Heart right ventricle (tissue), 16 donors: ENCODE measurements at regions not wholly inside any gene's neighbourhood (a gene's known extent, or its start where the extent isn't known, plus 50 kb on each side); places are given as distances from the start of the nearest gene placed in this dataset.

ENCODE experiments used
- ATAC-seq, 8 donors: fragments of 200-7000 bp; cut with Tn5 transposase; one replicate each; pipeline ENCODE4 v1.9.1; 2020; ENCODE audit warnings: mild to moderate bottlenecking in 8 of 8, moderate library complexity in 8 of 8, moderate number of reproducible peaks in 1 of 8
- DNase-seq, 2 donors: peaks; one replicate each; pipeline ENCODE4 v3.0.0-alpha.2; 2020
- H3K27ac ChIP-seq, 10 donors: fragments of 200-600 bp; sonication (generic) in 2 of 10; one replicate each; pipeline versions ENCODE4 v1.5.0 to v1.8.0; 2020 to 2022; ENCODE audit warnings: mild to moderate bottlenecking in 3 of 10
- H3K27me3 ChIP-seq, 7 donors: fragments of 200-600 bp; one replicate each; pipeline ENCODE4 v1.8.0; 2021 to 2022; ENCODE audit warnings: mild to moderate bottlenecking in 2 of 7
- H3K36me3 ChIP-seq, 9 donors: fragments of 200-600 bp; sonication (generic) in 1 of 9; one replicate each; pipeline versions ENCODE4 v1.5.0 to v1.8.0; 2020 to 2022; ENCODE audit warnings: mild to moderate bottlenecking in 2 of 9
- H3K4me1 ChIP-seq, 9 donors: fragments of 200-600 bp; sonication (generic) in 1 of 9; one replicate each; pipeline versions ENCODE4 v1.5.0 to v1.8.0; 2020 to 2022; ENCODE audit warnings: mild to moderate bottlenecking in 4 of 9
- H3K4me3 ChIP-seq, 10 donors: fragments of 200-600 bp; sonication (generic) in 2 of 10; one replicate each; pipeline versions ENCODE4 v1.5.0 to v1.8.0; 2020 to 2022; ENCODE audit warnings: mild to moderate bottlenecking in 7 of 10, moderate library complexity in 2 of 10
- H3K9me3 ChIP-seq, 11 donors: fragments of 200-600 bp in 10 of 11; sonication (generic) in 2 of 11; one replicate each; pipeline versions ENCODE4 v1.5.0 to v1.8.0; 2013 to 2022; ENCODE audit warnings: mild to moderate bottlenecking in 2 of 11, control low read depth in 1 of 11, moderate library complexity in 1 of 11
- WGBS, 2 donors: extraction: QIAGEN DNeasy Blood & Tissue Kit; methylation state at CpG; one replicate each; pipeline ENCODE4 v1.1.7; 2013; ENCODE audit warnings: inconsistent platforms in 1 of 2; 5-methylcytosine and 5-hydroxymethylcytosine counted together
- intact Hi-C, 10 donors: fragments of 100-400 bp; cut with DNase I; formaldehyde crosslinking; loops; one replicate each; pipeline versions ENCODE4 v1.11.1 to v1.14.2; 2022
- TF ChIP-seq, protein P1 (sequence below), 9 donors: fragments of 200-600 bp; sonication (generic) in 2 of 9; IDR thresholded peaks; one replicate each; pipeline versions ENCODE4 v1.5.0 to v1.8.0; 2021 to 2022; ENCODE audit warnings: antibody characterized with exemption in 9 of 9, mild to moderate bottlenecking in 5 of 9, moderate library complexity in 1 of 9
- donor health status: Arrhythmogenic right ventricular cardiomyopathy.
- donor health status: ischemic (EF 13 %, LVEDD 7.1; RV severe dilation, severe dysfunction).
- donor health status: healthy with polysubstance abuse.
- donor health status: DM: no; HTN: yes; CAD: no.
- donor health status: DM: no; HTN: no; CAD: no.
- donor health status: ischemic (EF 25% LVEDD 6.9; RV normal size, moderate dysfunction).
- donor health status: ischemic (EF 25% LVEDD 5.7; RV mildly dilated, moderate dysfunction).
- donor health status: healthy.
- donor health status: DM: yes; HTN: yes; CAD: no.
- donor health status: Ischemic cardiomyopathy.
- donor health status: ischemic (EF 35%, LVEDD 5.7; RV mildly dilated, moderate dysfunction).
- donor health status: nonischemic (EF 11% LVEDD 7.7; RV severe dilation, severe dysfunction).
- donor health status: DM: yes; HTN: yes; CAD: no.
- donor health status: PGD.
- donor health status: ischemic (EF 29% LVEDD 5.4; RV normal size, mild dysfunction).
- donor health status: nonischemic (EF 23%, LVEDD 6.1; RV moderate dilation, normal function).

DNA sequence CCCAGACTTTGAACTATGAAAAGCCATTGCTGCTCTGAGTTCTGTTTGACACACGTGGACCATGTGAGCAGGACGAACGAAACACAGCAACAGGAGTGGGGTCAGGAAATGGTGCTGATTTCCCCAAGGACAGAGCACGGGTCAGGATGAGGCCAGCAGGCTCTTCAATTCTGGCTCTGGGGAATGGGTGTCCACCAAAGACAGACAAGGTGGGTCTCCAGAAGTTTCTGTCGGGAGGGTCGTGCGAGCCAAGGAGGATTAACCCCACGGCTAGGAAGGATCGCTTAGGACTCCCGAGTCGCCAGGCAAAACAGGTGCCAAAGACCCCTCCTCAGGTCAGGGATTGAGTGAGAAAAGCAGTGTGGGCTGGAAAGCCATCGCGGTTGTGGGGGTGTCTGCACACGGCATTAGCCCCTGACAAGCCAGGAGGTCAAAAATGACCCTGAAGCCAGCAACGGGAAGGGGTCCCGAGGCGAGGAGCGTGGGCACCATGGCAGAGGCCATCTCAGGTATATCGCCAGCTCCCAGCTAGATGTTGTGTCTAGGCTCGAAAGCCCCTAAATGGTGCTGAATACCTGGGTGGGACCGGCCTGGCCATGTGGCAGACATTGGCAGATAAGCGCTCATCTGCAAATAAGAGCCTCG lies 213.9 kb upstream of the SALL3 start:
- ATAC-seq: no peak
- H3K9me3 ChIP-seq: peaks cover 0 to 9% (median 0%) of the 10 kb centered on the region in 11 donors
- H3K36me3 ChIP-seq: no peaks in the 10 kb centered on the region
- no peak overlapping the region for H3K27ac ChIP-seq
- WGBS, 2 donors: 81 to 85% methylated on average over 23 of the region's 23 CpGs
- no peaks in the 10 kb centered on the region for H3K4me1 ChIP-seq
- no peak overlapping the region for H3K4me3 ChIP-seq
- intact Hi-C loops: no loop called here
- H3K27me3 ChIP-seq: peaks cover 0 to 30% (median 17%) of the 10 kb centered on the region in 7 donors
- no peak for DNase-seq
- TF ChIP-seq, protein P1, sequence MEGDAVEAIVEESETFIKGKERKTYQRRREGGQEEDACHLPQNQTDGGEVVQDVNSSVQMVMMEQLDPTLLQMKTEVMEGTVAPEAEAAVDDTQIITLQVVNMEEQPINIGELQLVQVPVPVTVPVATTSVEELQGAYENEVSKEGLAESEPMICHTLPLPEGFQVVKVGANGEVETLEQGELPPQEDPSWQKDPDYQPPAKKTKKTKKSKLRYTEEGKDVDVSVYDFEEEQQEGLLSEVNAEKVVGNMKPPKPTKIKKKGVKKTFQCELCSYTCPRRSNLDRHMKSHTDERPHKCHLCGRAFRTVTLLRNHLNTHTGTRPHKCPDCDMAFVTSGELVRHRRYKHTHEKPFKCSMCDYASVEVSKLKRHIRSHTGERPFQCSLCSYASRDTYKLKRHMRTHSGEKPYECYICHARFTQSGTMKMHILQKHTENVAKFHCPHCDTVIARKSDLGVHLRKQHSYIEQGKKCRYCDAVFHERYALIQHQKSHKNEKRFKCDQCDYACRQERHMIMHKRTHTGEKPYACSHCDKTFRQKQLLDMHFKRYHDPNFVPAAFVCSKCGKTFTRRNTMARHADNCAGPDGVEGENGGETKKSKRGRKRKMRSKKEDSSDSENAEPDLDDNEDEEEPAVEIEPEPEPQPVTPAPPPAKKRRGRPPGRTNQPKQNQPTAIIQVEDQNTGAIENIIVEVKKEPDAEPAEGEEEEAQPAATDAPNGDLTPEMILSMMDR (IDR thresholded peaks at IDR 0.05): no peak

DNA sequence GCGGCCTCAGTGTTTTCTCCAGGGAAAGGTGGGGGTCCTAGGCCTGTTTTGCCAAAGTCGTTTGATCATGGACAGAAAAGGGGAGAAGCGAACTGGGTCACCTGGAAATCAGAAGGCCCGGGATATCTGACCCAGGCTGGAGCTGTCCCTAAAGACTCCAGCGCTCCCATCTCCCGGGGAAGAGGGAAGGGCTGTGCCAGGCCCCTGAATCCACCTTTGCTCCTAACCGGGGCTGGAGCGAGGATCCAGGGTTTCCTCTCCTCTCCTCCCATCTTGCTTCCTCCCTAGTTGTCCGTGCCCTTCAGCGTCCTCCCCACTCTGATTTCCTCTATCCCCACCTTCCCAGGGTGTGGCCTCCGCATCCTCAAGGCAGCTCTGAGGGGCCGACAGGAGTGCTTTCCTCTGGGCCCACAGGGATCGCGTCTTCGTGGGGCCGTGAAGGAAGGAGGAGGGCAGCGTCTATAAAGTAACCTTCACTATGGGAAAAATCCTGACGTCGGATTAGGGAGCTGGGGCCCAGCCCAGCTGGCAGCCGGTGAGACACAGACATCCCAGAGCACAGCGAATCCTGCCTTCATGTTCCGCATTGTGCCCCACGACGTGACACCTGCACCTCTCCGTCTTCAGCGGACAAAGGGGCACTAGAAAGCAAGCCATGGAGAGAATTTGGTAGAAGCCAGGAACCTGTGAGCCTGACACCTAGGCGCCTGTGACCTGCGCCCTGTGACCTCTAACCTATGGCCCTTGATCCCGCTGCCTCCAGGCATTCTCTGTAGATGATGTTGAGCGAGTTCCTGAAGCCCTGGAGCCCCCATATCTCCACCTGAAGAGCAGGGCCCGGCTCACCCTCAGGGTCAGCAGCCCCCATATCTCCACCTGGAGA lies 212.7 kb upstream of the SALL3 start:
- Histone ChIP-seq H3K4me1 (no peaks in the 10 kb centered on the region), H3K27ac (no peak overlapping the region), H3K36me3 (no peaks in the 10 kb centered on the region), H3K9me3 (peaks cover 0 to 9% (median 0%) of the 10 kb centered on the region in 11 donors), H3K27me3 (peaks cover 0 to 41% (median 23%) of the 10 kb centered on the region in 7 donors), H3K4me3 (no peak overlapping the region)
- DNase-seq (no peak), ATAC-seq (no peak)
- 81% methylated on average over 31 of the region's 31 CpGs for WGBS, 2 donors
- intact Hi-C loops: no loop called here
- TF ChIP-seq, protein P1 (IDR thresholded peaks at IDR 0.05): no peak

DNA sequence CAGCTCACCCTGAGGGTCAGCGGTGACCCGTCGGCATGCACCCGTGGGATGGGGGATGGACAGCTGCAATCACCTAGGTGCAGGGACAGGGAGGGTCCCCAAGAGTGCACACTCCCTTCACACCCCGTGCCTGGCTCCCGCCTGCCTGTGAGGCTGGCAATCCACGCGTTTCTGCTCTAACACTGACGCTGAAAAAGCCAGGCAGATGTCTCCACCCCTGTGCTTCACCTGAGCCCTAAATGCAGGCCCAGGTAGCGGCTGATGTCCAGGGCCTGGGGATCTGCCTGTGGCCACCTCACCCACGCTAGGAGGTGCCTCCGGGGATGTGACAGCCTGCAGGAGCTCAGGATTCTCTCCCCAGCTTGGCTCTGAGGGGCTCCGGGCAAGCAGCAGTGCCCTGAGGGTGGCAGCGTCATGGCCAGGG lies 212.0 kb upstream of the SALL3 start:
- H3K27ac ChIP-seq: no peak overlapping the region
- peaks cover 0 to 2% (median 0%) of the 10 kb centered on the region in 11 donors for H3K9me3 ChIP-seq
- peaks cover 0 to 42% (median 26%) of the 10 kb centered on the region in 7 donors for H3K27me3 ChIP-seq
- no peaks in the 10 kb centered on the region for H3K4me1 ChIP-seq
- ATAC-seq (no peak), DNase-seq (no peak)
- 87 to 89% methylated on average over 14 of the region's 14 CpGs for WGBS, 2 donors
- intact Hi-C loops: no loop called here
- H3K36me3 ChIP-seq: no peaks in the 10 kb centered on the region
- TF ChIP-seq, protein P1 (IDR thresholded peaks at IDR 0.05): no peak
- no peak overlapping the region for H3K4me3 ChIP-seq

DNA sequence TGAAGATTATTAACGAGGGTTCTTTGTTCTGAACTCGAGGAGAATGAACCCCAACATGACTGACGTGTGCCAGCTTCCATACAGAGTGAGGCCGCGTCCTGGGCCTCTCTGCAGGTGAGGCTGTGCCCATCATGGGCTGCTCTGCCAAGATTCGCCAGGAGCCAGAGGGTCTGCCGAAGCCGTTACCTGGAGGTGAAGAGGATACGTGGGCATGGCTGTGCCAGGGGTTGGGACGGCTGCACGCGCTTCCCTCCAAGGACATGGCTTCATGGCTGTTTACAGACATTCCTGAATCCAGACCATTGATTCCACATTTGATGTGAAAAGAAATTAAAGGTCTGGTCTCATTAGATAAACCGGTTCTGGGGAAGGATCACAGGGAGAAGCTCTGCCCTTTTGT lies 211.4 kb upstream of the SALL3 start:
- ATAC-seq (no peak), DNase-seq (no peak)
- H3K4me1 ChIP-seq: no peaks in the 10 kb centered on the region
- no peaks in the 10 kb centered on the region for H3K9me3 ChIP-seq
- H3K27me3 ChIP-seq: peaks cover 0 to 46% (median 26%) of the 10 kb centered on the region in 7 donors
- intact Hi-C loops: no loop called here
- H3K36me3 ChIP-seq: no peaks in the 10 kb centered on the region
- H3K4me3 ChIP-seq: no peak overlapping the region
- no peak overlapping the region for H3K27ac ChIP-seq
- 84 to 85% methylated on average over 13 of the region's 13 CpGs for WGBS, 2 donors
- TF ChIP-seq, protein P1 (IDR thresholded peaks at IDR 0.05): no peak
